Ovary (tissue), 7 donors: ENCODE measurements at regions not wholly inside any gene's neighbourhood (a gene's known extent, or its start where the extent isn't known, plus 50 kb on each side); places are given as distances from the start of the nearest gene placed in this dataset.

Experiments
- DNase-seq, 5 donors: peaks; one replicate each; pipeline ENCODE4 v3.0.0-alpha.2; 2019 to 2020
- H3K27ac ChIP-seq, 2 donors: fragments of 200-600 bp; one replicate each; pipeline versions ENCODE4 v1.5.1 to v1.8.0; 2019 to 2022
- H3K27me3 ChIP-seq: fragments of 200-600 bp; one replicate; pipeline ENCODE4 v1.8.0; 2022
- H3K36me3 ChIP-seq: fragments of 200-600 bp; sonication (generic); one replicate; pipeline ENCODE4 v1.5.1; 2019
- H3K4me1 ChIP-seq: one replicate; pipeline ENCODE4 v1.8.1; 2013; ENCODE audit warnings: mild to moderate bottlenecking, moderate library complexity; ENCODE audit not compliant: insufficient read depth
- H3K4me3 ChIP-seq: fragments of 200-600 bp; sonication (generic); one replicate; pipeline ENCODE4 v1.5.1; 2017
- H3K9me3 ChIP-seq, 2 donors: fragments of 200-600 bp in 1 of 2; sonication (generic) in 1 of 2; one replicate each; pipeline versions ENCODE4 v1.5.1 to v1.8.1; 2013 to 2019; ENCODE audit warnings: mild to moderate bottlenecking in 1 of 2, moderate library complexity in 1 of 2
- EP300 ChIP-seq: sonication (generic); formaldehyde crosslinking; IDR thresholded peaks from one replicate; pipeline ENCODE4 v1.6.1; 2017; ENCODE audit warnings: antibody characterized with exemption
- POLR2A ChIP-seq: fragments of 450-650 bp; IDR thresholded peaks from one replicate; pipeline ENCODE4 v1.6.1; 2017; ENCODE audit warnings: antibody characterized with exemption, mild to moderate bottlenecking, moderate library complexity
- WGBS, 3 donors: extraction: QIAGEN DNeasy Blood & Tissue Kit in 1 of 3; methylation state at CpG; one replicate each; pipeline versions ENCODE4 v1.1.5 to v1.1.7; 2013 to 2017; 5-methylcytosine and 5-hydroxymethylcytosine counted together
- intact Hi-C, 4 donors: fragments of 100-400 bp; cut with DNase I; formaldehyde crosslinking; loops; one replicate each; pipeline versions ENCODE4 v1.11.0 to v1.15.1; 2022 to 2023
- TF ChIP-seq, protein P1 (sequence below), 3 donors: fragments of 450-650 bp in 2 of 3; fragments of 200-600 bp in 1 of 3; IDR thresholded peaks; one replicate each; pipeline versions ENCODE4 v1.5.1 to v1.8.0; 2016 to 2022; ENCODE audit warnings: antibody characterized with exemption in 3 of 3, mild to moderate bottlenecking in 1 of 3
- donor health status: DM: no; HTN: no; CAD: no; lungs with moderate emphysema.
- donor health status: DM: no; HTN: no; CAD: no.
- donor health status: Bipolar disorder and iron deficiency.
- donor health status: DM: no; HTN: no; CAD: no.
- donor health status: DM: yes; HTN: yes; CAD: no.

DNA sequence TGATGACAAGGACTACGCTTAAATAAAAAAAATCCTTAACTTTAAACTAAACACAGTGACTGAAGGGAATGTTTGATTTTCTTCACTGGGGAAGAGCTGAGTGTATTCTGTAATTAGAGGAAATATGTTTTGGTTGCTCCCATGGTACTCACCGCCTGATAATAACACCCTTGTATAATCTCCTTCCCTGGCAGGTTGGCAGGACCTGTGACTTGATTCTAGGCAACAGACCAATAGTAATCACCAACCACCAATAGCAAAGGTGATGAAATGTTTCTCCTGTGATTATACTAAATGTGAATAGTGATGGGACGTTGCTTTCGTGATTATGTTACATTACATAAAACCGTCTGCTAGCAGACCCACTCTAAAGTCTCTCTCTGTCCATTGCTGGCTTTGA lies 536.8 kb upstream of the CPEB2 start:
- H3K4me1 ChIP-seq: no peaks in the 10 kb centered on the region
- H3K4me3 ChIP-seq: no peak overlapping the region
- no peaks in the 10 kb centered on the region for H3K9me3 ChIP-seq
- H3K36me3 ChIP-seq: no peaks in the 10 kb centered on the region
- TF ChIP-seq POLR2A (no peak), EP300 (no peak)
- TF ChIP-seq, protein P1, sequence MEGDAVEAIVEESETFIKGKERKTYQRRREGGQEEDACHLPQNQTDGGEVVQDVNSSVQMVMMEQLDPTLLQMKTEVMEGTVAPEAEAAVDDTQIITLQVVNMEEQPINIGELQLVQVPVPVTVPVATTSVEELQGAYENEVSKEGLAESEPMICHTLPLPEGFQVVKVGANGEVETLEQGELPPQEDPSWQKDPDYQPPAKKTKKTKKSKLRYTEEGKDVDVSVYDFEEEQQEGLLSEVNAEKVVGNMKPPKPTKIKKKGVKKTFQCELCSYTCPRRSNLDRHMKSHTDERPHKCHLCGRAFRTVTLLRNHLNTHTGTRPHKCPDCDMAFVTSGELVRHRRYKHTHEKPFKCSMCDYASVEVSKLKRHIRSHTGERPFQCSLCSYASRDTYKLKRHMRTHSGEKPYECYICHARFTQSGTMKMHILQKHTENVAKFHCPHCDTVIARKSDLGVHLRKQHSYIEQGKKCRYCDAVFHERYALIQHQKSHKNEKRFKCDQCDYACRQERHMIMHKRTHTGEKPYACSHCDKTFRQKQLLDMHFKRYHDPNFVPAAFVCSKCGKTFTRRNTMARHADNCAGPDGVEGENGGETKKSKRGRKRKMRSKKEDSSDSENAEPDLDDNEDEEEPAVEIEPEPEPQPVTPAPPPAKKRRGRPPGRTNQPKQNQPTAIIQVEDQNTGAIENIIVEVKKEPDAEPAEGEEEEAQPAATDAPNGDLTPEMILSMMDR (IDR thresholded peaks at IDR 0.05): no peak
- DNase-seq: no peak
- no peak overlapping the region for H3K27ac ChIP-seq
- intact Hi-C loops: no loop called here
- WGBS, 3 donors: 62 to 68% (median 66%) methylated on average over 5 of the region's 5 CpGs
- H3K27me3 ChIP-seq: no peaks in the 10 kb centered on the region

DNA sequence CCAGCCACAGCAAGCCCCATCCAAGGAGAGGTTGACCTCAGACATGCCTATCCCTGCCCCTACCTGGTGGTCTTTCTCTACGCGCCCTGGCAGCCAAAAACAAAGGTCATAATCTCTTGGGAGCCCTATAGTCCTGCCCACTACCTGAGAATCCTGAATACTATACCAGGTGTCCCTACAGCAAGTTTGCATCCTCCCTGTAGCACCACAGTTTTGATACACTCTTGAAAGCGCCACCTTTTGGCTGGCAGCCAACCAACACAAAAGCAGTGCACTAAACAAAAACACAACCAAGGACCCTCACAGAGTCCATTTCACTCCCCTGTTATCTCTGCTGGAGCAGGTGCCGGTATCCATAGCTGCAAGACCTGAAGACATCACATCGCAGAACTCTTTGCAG lies 523.8 kb upstream of the CPEB2 start:
- DNase-seq: no peak
- Histone ChIP-seq H3K36me3 (no peaks in the 10 kb centered on the region), H3K27ac (no peak overlapping the region), H3K4me1 (no peaks in the 10 kb centered on the region), H3K27me3 (no peaks in the 10 kb centered on the region), H3K9me3 (no peaks in the 10 kb centered on the region), H3K4me3 (no peak overlapping the region)
- WGBS, 3 donors: 73 to 89% (median 83%) methylated on average over 5 of the region's 5 CpGs
- TF ChIP-seq EP300 (no peak), POLR2A (no peak)
- TF ChIP-seq, protein P1 (IDR thresholded peaks at IDR 0.05): no peak
- intact Hi-C loops: no loop called here

DNA sequence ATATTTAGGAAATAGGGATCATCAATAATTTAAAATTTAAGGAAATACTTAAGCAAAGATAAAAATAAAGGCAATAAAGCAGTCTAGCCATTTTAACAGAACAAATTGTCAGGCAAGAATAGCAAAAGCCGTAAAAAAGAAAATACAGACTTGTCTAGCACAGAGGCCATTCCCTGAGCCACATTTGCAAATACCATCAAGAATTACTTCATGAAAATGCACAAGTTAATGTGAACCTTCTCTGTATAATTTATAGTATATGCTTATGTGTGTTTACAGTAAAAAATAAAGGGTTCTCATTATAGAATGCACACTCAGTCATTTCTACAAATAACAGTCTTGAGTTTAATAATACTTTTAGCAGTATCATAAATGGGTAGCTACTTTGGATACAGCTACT lies 505.9 kb upstream of the CPEB2 start:
- Histone ChIP-seq H3K4me1 (no peaks in the 10 kb centered on the region), H3K9me3 (no peaks in the 10 kb centered on the region), H3K36me3 (no peaks in the 10 kb centered on the region), H3K27me3 (no peaks in the 10 kb centered on the region), H3K27ac (no peak overlapping the region), H3K4me3 (no peak overlapping the region)
- WGBS, 3 donors: 89 to 93% (median 89%) methylated on average over 1 of the region's 1 CpG
- DNase-seq: no peak
- intact Hi-C loops: no loop called here
- TF ChIP-seq POLR2A: no peak
- TF ChIP-seq, protein P1 (IDR thresholded peaks at IDR 0.05): no peak
- no peak for TF ChIP-seq EP300

DNA sequence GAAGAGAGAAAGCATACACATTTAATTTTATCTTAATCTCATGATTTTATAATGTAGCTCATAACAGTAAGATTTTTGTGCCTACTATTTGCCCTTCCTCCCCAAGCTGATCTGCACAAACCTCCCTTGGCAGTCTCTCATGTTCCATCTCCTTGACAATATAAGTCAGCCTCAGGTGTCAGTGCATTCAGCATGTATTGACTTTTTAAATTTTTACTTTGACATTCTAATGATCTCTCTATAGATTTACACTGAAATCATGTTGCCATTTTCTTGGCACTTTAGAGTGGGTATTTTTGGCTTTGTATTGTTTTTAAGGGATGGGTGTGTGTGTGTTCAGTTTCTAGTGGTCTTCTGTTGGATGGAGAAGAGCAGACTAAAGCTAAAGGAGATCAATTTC lies 505.3 kb upstream of the CPEB2 start:
- H3K4me3 ChIP-seq: no peak overlapping the region
- H3K4me1 ChIP-seq: no peaks in the 10 kb centered on the region
- intact Hi-C loops: no loop called here
- DNase-seq: no peak
- H3K36me3 ChIP-seq: no peaks in the 10 kb centered on the region
- TF ChIP-seq EP300 (no peak), POLR2A (no peak)
- TF ChIP-seq, protein P1 (IDR thresholded peaks at IDR 0.05): no peak
- no peaks in the 10 kb centered on the region for H3K27me3 ChIP-seq
- H3K9me3 ChIP-seq: no peaks in the 10 kb centered on the region
- no peak overlapping the region for H3K27ac ChIP-seq

DNA sequence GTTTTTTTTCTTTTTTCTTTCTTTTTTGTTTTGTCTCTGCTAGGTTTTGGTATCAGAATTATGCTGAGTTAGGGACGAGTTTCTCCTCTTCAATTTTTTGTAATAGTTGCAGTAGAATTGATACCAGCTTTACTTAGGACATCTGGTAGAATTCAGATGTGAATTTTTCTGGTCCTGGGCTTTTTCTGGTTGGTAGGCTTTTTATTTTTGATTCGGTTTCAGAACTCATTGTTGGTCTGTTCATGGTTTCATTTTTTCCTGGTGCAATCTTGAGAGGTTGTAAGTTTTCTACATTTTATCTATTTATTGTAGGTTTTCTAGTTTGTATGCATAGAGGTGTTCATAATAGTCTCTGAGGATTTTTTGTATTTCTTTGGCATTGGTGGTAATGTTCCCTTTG lies 498.1 kb upstream of the CPEB2 start:
- no peaks in the 10 kb centered on the region for H3K27me3 ChIP-seq
- 54 to 74% (median 63%) methylated on average over 2 of the region's 2 CpGs for WGBS, 3 donors
- no peaks in the 10 kb centered on the region for H3K4me1 ChIP-seq
- TF ChIP-seq POLR2A: no peak
- TF ChIP-seq EP300: no peak
- no peaks in the 10 kb centered on the region for H3K9me3 ChIP-seq
- H3K27ac ChIP-seq: no peak overlapping the region
- intact Hi-C loops: no loop called here
- no peak for DNase-seq
- H3K36me3 ChIP-seq: no peaks in the 10 kb centered on the region
- no peak overlapping the region for H3K4me3 ChIP-seq
